IMR-90 (cell line): ENCODE measurements at regions not wholly inside any gene's neighbourhood (a gene's known extent, or its start where the extent isn't known, plus 50 kb on each side); places are given as distances from the start of the nearest gene placed in this dataset.

Source experiments
- BHLHE40 ChIP-seq: fragments of 150-350 bp; IDR thresholded peaks from 2 replicates; pipeline ENCODE4 v1.6.1; 2016; ENCODE audit warnings: mild to moderate bottlenecking, low read depth, low read length
- POLR2A ChIP-seq: IDR thresholded peaks from 2 replicates; pipeline ENCODE4 v1.6.1; 2012; ENCODE audit warnings: mild to moderate bottlenecking, low read depth, low read length
- RAD21 ChIP-seq: IDR thresholded peaks from 2 replicates; pipeline ENCODE4 v1.6.1; 2012; ENCODE audit warnings: low read length, improper control_type of control experiment
- RFX5 ChIP-seq: IDR thresholded peaks from 2 replicates; pipeline ENCODE4 v1.8.0; 2012; ENCODE audit warnings: low read depth, mild to moderate bottlenecking, low read length, moderate library complexity
- TF ChIP-seq, protein P1 (sequence below): conservative IDR thresholded peaks from 2 replicates; pipeline ENCODE4 v1.5.1; 2012; ENCODE audit warnings: mild to moderate bottlenecking, low read depth, low read length, improper control_type of control experiment

GRCh38 chr16:59164461-59164860, 430.3 kb upstream of the GOT2 start:
- no peak for TF ChIP-seq RAD21
- TF ChIP-seq RFX5 = no peak
- TF ChIP-seq, protein P1, sequence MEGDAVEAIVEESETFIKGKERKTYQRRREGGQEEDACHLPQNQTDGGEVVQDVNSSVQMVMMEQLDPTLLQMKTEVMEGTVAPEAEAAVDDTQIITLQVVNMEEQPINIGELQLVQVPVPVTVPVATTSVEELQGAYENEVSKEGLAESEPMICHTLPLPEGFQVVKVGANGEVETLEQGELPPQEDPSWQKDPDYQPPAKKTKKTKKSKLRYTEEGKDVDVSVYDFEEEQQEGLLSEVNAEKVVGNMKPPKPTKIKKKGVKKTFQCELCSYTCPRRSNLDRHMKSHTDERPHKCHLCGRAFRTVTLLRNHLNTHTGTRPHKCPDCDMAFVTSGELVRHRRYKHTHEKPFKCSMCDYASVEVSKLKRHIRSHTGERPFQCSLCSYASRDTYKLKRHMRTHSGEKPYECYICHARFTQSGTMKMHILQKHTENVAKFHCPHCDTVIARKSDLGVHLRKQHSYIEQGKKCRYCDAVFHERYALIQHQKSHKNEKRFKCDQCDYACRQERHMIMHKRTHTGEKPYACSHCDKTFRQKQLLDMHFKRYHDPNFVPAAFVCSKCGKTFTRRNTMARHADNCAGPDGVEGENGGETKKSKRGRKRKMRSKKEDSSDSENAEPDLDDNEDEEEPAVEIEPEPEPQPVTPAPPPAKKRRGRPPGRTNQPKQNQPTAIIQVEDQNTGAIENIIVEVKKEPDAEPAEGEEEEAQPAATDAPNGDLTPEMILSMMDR = no peak
- TF ChIP-seq POLR2A = no peak
- TF ChIP-seq BHLHE40 = no peak
